IMR-90 (cell line): ENCODE measurements at regions not wholly inside any gene's neighbourhood (a gene's known extent, or its start where the extent isn't known, plus 50 kb on each side); places are given as distances from the start of the nearest gene placed in this dataset.

Experiments used
- ATAC-seq: fragments of 200-7000 bp; cut with Tn5 transposase; 2 replicates; pipeline ENCODE4 v1.9.1; 2020; ENCODE audit warnings: low read depth, mild to moderate bottlenecking, moderate library complexity
- BruUV-seq: library from RNA; stranded (reverse); fragments of 400-500 nt; replicated peaks from 2 replicates; lab custom pipeline; 2021; lab: Mats Ljungman, UMichigan
- CTCF ChIA-PET: fragments of 300-600 bp; formaldehyde crosslinking; extraction: SDS; loops from one replicate; lab custom pipeline; 2021; ENCODE audit warnings: antibody characterized with exemption; lab: Yijun Ruan, JAX
- POLR2A ChIA-PET: fragments of 300-600 bp; sonication (Branson Sonifier 250); formaldehyde crosslinking; loops from one replicate; lab custom pipeline; 2022; ENCODE audit warnings: antibody characterized with exemption; ENCODE audit not compliant: unreplicated experiment; lab: Charles Lee
- DNase-seq: peaks from one replicate; pipeline ENCODE4 v3.0.0; 2013
- H2AFZ ChIP-seq: replicated peaks from 2 replicates; pipeline ENCODE3; 2013; ENCODE audit warnings: low read length, mild to moderate bottlenecking; ENCODE audit not compliant: poor library complexity
- H2AK5ac ChIP-seq: 2 replicates; pipeline ENCODE4 v1.6.1; 2013; ENCODE audit warnings: low read depth, low read length, inconsistent platforms
- H2AK9ac ChIP-seq: replicated peaks from 2 replicates; pipeline ENCODE3; 2013; ENCODE audit warnings: mild to moderate bottlenecking, low read depth, low read length, moderate library complexity; ENCODE audit not compliant: poor library complexity
- H2BK120ac ChIP-seq: 2 replicates; pipeline ENCODE4 v1.6.1; 2013; ENCODE audit warnings: low read depth, low read length, inconsistent platforms
- H2BK15ac ChIP-seq: 3 replicates; pipeline ENCODE4 v1.6.1; 2013; ENCODE audit warnings: low read depth, low read length, inconsistent platforms
- H2BK20ac ChIP-seq: 2 replicates; pipeline ENCODE4 v1.6.1; 2013; ENCODE audit warnings: low read depth, mild to moderate bottlenecking, inconsistent platforms, low read length, moderate library complexity
- H2BK5ac ChIP-seq: 2 replicates; pipeline ENCODE4 v1.6.1; 2013; ENCODE audit warnings: mild to moderate bottlenecking, low read depth, low read length, inconsistent platforms; ENCODE audit not compliant: poor library complexity, severe bottlenecking
- H3K14ac ChIP-seq: replicated peaks from 2 replicates; pipeline ENCODE4 v1.6.1; 2013; ENCODE audit warnings: low read depth, low read length, inconsistent platforms
- H3K18ac ChIP-seq: 2 replicates; pipeline ENCODE4 v1.6.1; 2013; ENCODE audit warnings: low read depth, low read length, control low read depth
- H3K23ac ChIP-seq: 2 replicates; pipeline ENCODE4 v1.6.1; 2013; ENCODE audit warnings: low read depth, low read length, inconsistent platforms
- H3K27ac ChIP-seq: 2 replicates; pipeline ENCODE4 v1.5.1; 2013; ENCODE audit warnings: mild to moderate bottlenecking, control low read depth, low read length; ENCODE audit not compliant: insufficient read depth
- H3K27me3 ChIP-seq: 2 replicates; pipeline ENCODE4 v1.6.1; 2013; ENCODE audit warnings: low read length; ENCODE audit not compliant: control insufficient read depth, insufficient read depth
- H3K36me3 ChIP-seq: 2 replicates; pipeline ENCODE4 v1.6.1; 2013; ENCODE audit warnings: low read length, mixed read lengths; ENCODE audit not compliant: control insufficient read depth, insufficient read depth
- H3K4ac ChIP-seq: 2 replicates; pipeline ENCODE4 v1.6.1; 2013; ENCODE audit warnings: low read depth, low read length, inconsistent platforms
- H3K4me1 ChIP-seq: 2 replicates; pipeline ENCODE4 v1.6.1; 2013; ENCODE audit warnings: low read length, mixed read lengths; ENCODE audit not compliant: control insufficient read depth, insufficient read depth
- H3K4me2 ChIP-seq: 2 replicates; pipeline ENCODE4 v1.6.1; 2013; ENCODE audit warnings: low read depth, mild to moderate bottlenecking, control low read depth, low read length, moderate library complexity
- H3K4me3 ChIP-seq: 2 replicates; pipeline ENCODE4 v1.5.1; 2013; ENCODE audit warnings: low read depth, mild to moderate bottlenecking, control low read depth, low read length, moderate library complexity; ENCODE audit not compliant: insufficient read depth
- H3K56ac ChIP-seq: 2 replicates; pipeline ENCODE4 v1.6.1; 2013; ENCODE audit warnings: low read length, inconsistent platforms; ENCODE audit not compliant: insufficient read depth; ENCODE audit errors: extremely low read depth
- H3K79me1 ChIP-seq, 2 experiments: 2 replicates each; pipeline ENCODE4 v1.6.1; 2013; ENCODE audit warnings: low read length in 2 of 2, inconsistent platforms in 1 of 2, low read depth in 1 of 2
- H3K9ac ChIP-seq: 2 replicates; pipeline ENCODE4 v1.6.1; 2013; ENCODE audit warnings: low read depth, low read length, control low read depth
- H3K9me1 ChIP-seq: 2 replicates; pipeline ENCODE4 v1.6.1; 2013; ENCODE audit warnings: low read length, inconsistent platforms; ENCODE audit not compliant: insufficient read depth
- H3K9me3 ChIP-seq: 2 replicates; pipeline ENCODE4 v1.6.1; 2013; ENCODE audit warnings: low read length; ENCODE audit not compliant: control insufficient read depth, insufficient read depth
- H4K20me1 ChIP-seq: 2 replicates; pipeline ENCODE4 v1.6.1; 2013; ENCODE audit warnings: low read length, inconsistent platforms; ENCODE audit not compliant: insufficient read depth
- H4K5ac ChIP-seq: 2 replicates; pipeline ENCODE4 v1.6.1; 2013; ENCODE audit warnings: mild to moderate bottlenecking, low read depth, low read length, control low read depth
- H4K8ac ChIP-seq, 2 experiments: 2 replicates each; pipeline ENCODE4 v1.6.1; 2013; ENCODE audit warnings: low read depth in 2 of 2, low read length in 2 of 2, control low read depth in 1 of 2, inconsistent platforms in 1 of 2
- H4K91ac ChIP-seq: 2 replicates; pipeline ENCODE4 v1.6.1; 2013; ENCODE audit warnings: low read depth, low read length, inconsistent platforms; ENCODE audit not compliant: insufficient read depth
- BHLHE40 ChIP-seq: fragments of 150-350 bp; IDR thresholded peaks from 2 replicates; pipeline ENCODE4 v1.6.1; 2016; ENCODE audit warnings: mild to moderate bottlenecking, low read depth, low read length
- CEBPB ChIP-seq: IDR thresholded peaks from 2 replicates; pipeline ENCODE4 v1.6.1; 2012; ENCODE audit warnings: low read depth, low read length, improper control_type of control experiment
- FOS ChIP-seq: fragments of 150-350 bp; IDR thresholded peaks from 2 replicates; pipeline ENCODE4 v1.6.1; 2016; ENCODE audit warnings: low read depth, low read length
- MAZ ChIP-seq: IDR thresholded peaks from 2 replicates; pipeline ENCODE4 v1.6.1; 2012; ENCODE audit warnings: low read depth, mild to moderate bottlenecking, low read length, improper control_type of control experiment, moderate library complexity, borderline replicate concordance
- MXI1 ChIP-seq: IDR thresholded peaks from 2 replicates; pipeline ENCODE4 v1.6.1; 2012; ENCODE audit warnings: low read depth, mild to moderate bottlenecking, low read length, moderate library complexity, borderline replicate concordance
- NFE2L2 ChIP-seq: fragments of 150-350 bp; IDR thresholded peaks from 2 replicates; pipeline ENCODE4 v1.6.1; 2016; ENCODE audit warnings: low read depth, mild to moderate bottlenecking, low read length
- POLR2A ChIP-seq: IDR thresholded peaks from 2 replicates; pipeline ENCODE4 v1.6.1; 2012; ENCODE audit warnings: mild to moderate bottlenecking, low read depth, low read length
- RAD21 ChIP-seq: IDR thresholded peaks from 2 replicates; pipeline ENCODE4 v1.6.1; 2012; ENCODE audit warnings: low read length, improper control_type of control experiment
- RCOR1 ChIP-seq: IDR thresholded peaks from 2 replicates; pipeline ENCODE4 v1.6.1; 2012; ENCODE audit warnings: mild to moderate bottlenecking, low read length, improper control_type of control experiment; ENCODE audit not compliant: insufficient replicate concordance
- RFX5 ChIP-seq: IDR thresholded peaks from 2 replicates; pipeline ENCODE4 v1.8.0; 2012; ENCODE audit warnings: low read depth, mild to moderate bottlenecking, low read length, moderate library complexity
- SMC3 ChIP-seq: fragments of 150-350 bp; IDR thresholded peaks from 2 replicates; pipeline ENCODE4 v1.6.1; 2016; ENCODE audit warnings: low read depth, mild to moderate bottlenecking, antibody characterized with exemption, low read length, moderate library complexity
- WGBS, 2 experiments: methylation state at CpG; one replicate each; pipeline versions ENCODE4 v1.1.5 to v1.1.7; 2013; ENCODE audit warnings: missing lambda C conversion rate in 2 of 2; ENCODE audit not compliant: insufficient read length in 1 of 2; ENCODE audit errors: extremely low coverage in 2 of 2; 5-methylcytosine and 5-hydroxymethylcytosine counted together
- dilution Hi-C: fragments of 300-500 bp; cut with HindIII; formaldehyde crosslinking; loops from one replicate; pipeline ENCODE4 v1.14.3; 2018; ENCODE audit warnings: low sequenced_read_pairs; ENCODE audit not compliant: unreplicated experiment
- in situ Hi-C: fragments of 300-500 bp; cut with MboI; formaldehyde crosslinking; loops from 3 replicates; pipeline ENCODE4 v1.14.3; 2019; ENCODE audit warnings: low sequenced_read_pairs, inconsistent platforms, mixed read lengths
- intact Hi-C: fragments of 100-400 bp; cut with micrococcal nuclease; formaldehyde crosslinking; loops from 2 replicates; pipeline ENCODE4 v1.10.0; 2022
- TF ChIP-seq, protein P1 (sequence below): conservative IDR thresholded peaks from 2 replicates; pipeline ENCODE4 v1.5.1; 2012; ENCODE audit warnings: mild to moderate bottlenecking, low read depth, low read length, improper control_type of control experiment
- TF ChIP-seq, protein P2 (sequence below): fragments of 150-350 bp; IDR thresholded peaks from 2 replicates; pipeline ENCODE4 v1.6.1; 2017; ENCODE audit warnings: mild to moderate bottlenecking, antibody characterized with exemption, low read length, low read depth
- TF ChIP-seq, protein P3 (sequence below): fragments of 150-350 bp; IDR thresholded peaks from 2 replicates; pipeline ENCODE4 v1.6.1; 2016; ENCODE audit warnings: low read depth, mild to moderate bottlenecking, low read length, moderate library complexity, borderline replicate concordance

DNA sequence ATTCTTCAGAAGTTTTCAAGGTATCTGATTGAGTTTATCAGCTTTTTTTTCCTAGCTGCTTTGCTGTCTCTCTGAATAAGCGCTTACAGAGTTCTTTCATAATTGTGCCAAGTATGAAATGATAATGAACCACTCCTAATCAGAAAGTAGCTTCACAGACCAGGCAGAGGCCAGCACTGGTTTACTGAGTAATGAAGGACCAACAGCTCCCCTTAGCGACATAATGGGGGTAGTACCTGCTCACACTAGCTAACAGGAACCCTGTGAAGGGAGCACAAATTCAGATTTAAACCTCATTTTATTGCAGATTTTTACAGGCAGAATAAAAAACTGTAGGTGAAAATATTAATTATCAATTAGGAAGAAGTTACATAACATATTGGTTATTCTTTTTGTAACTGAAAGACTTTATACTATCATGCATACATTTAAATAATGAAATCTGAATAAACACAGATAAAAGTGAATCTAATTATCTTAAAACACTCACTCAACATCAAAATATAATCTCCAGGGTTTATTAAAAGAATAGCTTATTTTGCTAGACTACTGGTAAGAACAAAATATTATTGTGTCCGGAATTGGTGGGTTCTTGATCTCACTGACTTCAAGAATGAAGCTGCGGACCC, 53.7 kb upstream of the LRRC30 start:
- H2BK20ac ChIP-seq: no peak overlapping the region
- no peak overlapping the region for H2AFZ ChIP-seq
- no peak overlapping the region for H4K91ac ChIP-seq
- no peak overlapping the region for H2BK15ac ChIP-seq
- H3K18ac ChIP-seq: no peak overlapping the region
- no peak overlapping the region for H3K4me3 ChIP-seq
- no peak overlapping the region for H2BK5ac ChIP-seq
- H3K9ac ChIP-seq: no peak overlapping the region
- H3K56ac ChIP-seq: no peak overlapping the region
- POLR2A ChIA-PET: no interaction called here
- in situ Hi-C loops: loop anchor here (5.0 kb wide), 1 partner anchor 255 kb away; no protein-coding TSS in a partner anchor
- H2AK5ac ChIP-seq: no peak overlapping the region
- H2AK9ac ChIP-seq: no peak overlapping the region
- H3K79me1 ChIP-seq: no peaks in the 10 kb centered on the region
- no peaks in the 10 kb centered on the region for H4K20me1 ChIP-seq
- H4K8ac ChIP-seq: no peak overlapping the region
- ATAC-seq: peak; percentile 100
- no peak overlapping the region for H3K4me2 ChIP-seq
- no TSS peak for BruUV-seq
- no peak overlapping the region for H3K27ac ChIP-seq
- CTCF ChIA-PET: interaction anchor here (0.5 to 2.5 kb wide), 9 partner anchors 21 to 436 kb away, joined by 3 to 21 read pairs (median 4); no protein-coding TSS in a partner anchor
- no peak overlapping the region for H2BK120ac ChIP-seq
- no peaks in the 10 kb centered on the region for H3K9me1 ChIP-seq
- no peak overlapping the region for H3K23ac ChIP-seq
- no peaks in the 10 kb centered on the region; the same call in 1 of the 2 replicates for H3K4me1 ChIP-seq
- WGBS, 2 experiments: no CpG with 5 or more reads among the region's 4 CpGs
- intact Hi-C loops: loop anchor here (1.0 to 10.0 kb wide), 6 partner anchors 60 to 1302 kb away; partner anchors contain the start of gene LAMA1
- no peak overlapping the region for H3K4ac ChIP-seq
- DNase-seq: peak; percentile 85
- no peak overlapping the region for H4K5ac ChIP-seq
- no peaks in the 10 kb centered on the region for H3K36me3 ChIP-seq
- dilution Hi-C loops: no loop called here
- H3K14ac ChIP-seq: no peak overlapping the region
- TF ChIP-seq BHLHE40 (no peak), MXI1 (no peak), NFE2L2 (no peak), SMC3 (peak; percentile 87), RCOR1 (no peak), CEBPB (no peak), POLR2A (no peak), RFX5 (no peak), MAZ (no peak), RAD21 (peak; percentile 91), FOS (no peak)
- TF ChIP-seq, protein P1, sequence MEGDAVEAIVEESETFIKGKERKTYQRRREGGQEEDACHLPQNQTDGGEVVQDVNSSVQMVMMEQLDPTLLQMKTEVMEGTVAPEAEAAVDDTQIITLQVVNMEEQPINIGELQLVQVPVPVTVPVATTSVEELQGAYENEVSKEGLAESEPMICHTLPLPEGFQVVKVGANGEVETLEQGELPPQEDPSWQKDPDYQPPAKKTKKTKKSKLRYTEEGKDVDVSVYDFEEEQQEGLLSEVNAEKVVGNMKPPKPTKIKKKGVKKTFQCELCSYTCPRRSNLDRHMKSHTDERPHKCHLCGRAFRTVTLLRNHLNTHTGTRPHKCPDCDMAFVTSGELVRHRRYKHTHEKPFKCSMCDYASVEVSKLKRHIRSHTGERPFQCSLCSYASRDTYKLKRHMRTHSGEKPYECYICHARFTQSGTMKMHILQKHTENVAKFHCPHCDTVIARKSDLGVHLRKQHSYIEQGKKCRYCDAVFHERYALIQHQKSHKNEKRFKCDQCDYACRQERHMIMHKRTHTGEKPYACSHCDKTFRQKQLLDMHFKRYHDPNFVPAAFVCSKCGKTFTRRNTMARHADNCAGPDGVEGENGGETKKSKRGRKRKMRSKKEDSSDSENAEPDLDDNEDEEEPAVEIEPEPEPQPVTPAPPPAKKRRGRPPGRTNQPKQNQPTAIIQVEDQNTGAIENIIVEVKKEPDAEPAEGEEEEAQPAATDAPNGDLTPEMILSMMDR: peak; percentile 80
- TF ChIP-seq, protein P2, sequence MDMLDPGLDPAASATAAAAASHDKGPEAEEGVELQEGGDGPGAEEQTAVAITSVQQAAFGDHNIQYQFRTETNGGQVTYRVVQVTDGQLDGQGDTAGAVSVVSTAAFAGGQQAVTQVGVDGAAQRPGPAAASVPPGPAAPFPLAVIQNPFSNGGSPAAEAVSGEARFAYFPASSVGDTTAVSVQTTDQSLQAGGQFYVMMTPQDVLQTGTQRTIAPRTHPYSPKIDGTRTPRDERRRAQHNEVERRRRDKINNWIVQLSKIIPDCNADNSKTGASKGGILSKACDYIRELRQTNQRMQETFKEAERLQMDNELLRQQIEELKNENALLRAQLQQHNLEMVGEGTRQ: no peak
- TF ChIP-seq, protein P3, sequence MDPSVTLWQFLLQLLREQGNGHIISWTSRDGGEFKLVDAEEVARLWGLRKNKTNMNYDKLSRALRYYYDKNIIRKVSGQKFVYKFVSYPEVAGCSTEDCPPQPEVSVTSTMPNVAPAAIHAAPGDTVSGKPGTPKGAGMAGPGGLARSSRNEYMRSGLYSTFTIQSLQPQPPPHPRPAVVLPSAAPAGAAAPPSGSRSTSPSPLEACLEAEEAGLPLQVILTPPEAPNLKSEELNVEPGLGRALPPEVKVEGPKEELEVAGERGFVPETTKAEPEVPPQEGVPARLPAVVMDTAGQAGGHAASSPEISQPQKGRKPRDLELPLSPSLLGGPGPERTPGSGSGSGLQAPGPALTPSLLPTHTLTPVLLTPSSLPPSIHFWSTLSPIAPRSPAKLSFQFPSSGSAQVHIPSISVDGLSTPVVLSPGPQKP: no peak
- no peaks in the 10 kb centered on the region; the same call in 1 of the 2 replicates for H3K27me3 ChIP-seq
- no peaks in the 10 kb centered on the region for H3K9me3 ChIP-seq
